ENCODE measurements at regions not wholly inside any gene's neighbourhood (a gene's known extent, or its start where the extent isn't known, plus 50 kb on each side); places are given as distances from the start of the nearest gene placed in this dataset.

DNA sequence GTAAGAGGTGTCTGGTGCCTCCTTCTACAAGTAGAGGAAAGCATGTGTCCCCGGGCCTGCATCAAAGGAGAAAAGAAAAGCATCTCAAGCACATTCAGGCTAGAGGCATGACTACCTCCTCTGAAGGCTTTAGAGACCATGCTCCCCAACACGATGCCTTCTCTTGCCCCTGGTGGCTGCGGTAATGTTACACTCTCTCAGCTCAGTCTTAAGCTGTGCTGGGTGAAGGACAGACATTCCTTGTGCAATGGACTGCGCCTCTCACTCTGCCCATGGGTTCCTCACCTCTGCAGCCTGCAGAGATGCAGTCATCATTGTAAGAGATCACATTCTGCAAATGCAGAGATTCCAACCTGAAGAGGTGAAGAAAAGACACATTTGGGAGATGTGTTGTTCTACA, 148.2 kb upstream of the HNRNPA3 start:
- TF ChIP-seq CTCF (IDR thresholded peaks at IDR 0.05) = no peak
- TF ChIP-seq POLR2A (IDR thresholded peaks at IDR 0.05) = no peak
